IPS-20b (cell line): ENCODE measurements at regions not wholly inside any gene's neighbourhood (a gene's known extent, or its start where the extent isn't known, plus 50 kb on each side); places are given as distances from the start of the nearest gene placed in this dataset.
"Not testable (repeated sequence)": the region's sequence is repeated elsewhere in the genome, so short reads cannot be mapped to it uniquely, and the experiment has no call there.

Source experiments
- H3K27ac ChIP-seq: one replicate; pipeline ENCODE4 v1.5.1; 2013; ENCODE audit warnings: low read length
- H3K27me3 ChIP-seq: 2 replicates; pipeline ENCODE4 v1.6.1; 2013; ENCODE audit warnings: mild to moderate bottlenecking, low read length, inconsistent platforms; ENCODE audit not compliant: insufficient read depth
- H3K36me3 ChIP-seq: 2 replicates; pipeline ENCODE4 v1.6.1; 2013; ENCODE audit warnings: low read depth, mild to moderate bottlenecking, inconsistent platforms, low read length, moderate library complexity; ENCODE audit not compliant: insufficient read depth
- H3K4me1 ChIP-seq: 2 replicates; pipeline ENCODE4 v1.6.1; 2013; ENCODE audit warnings: mild to moderate bottlenecking, control low read depth, inconsistent platforms, low read length, moderate library complexity; ENCODE audit not compliant: insufficient read depth
- H3K4me3 ChIP-seq: 2 replicates; pipeline ENCODE4 v1.5.1; 2013; ENCODE audit warnings: mild to moderate bottlenecking, low read length, inconsistent platforms
- H3K9ac ChIP-seq: 2 replicates; pipeline ENCODE4 v1.6.1; 2013; ENCODE audit warnings: low read depth, mild to moderate bottlenecking, inconsistent platforms, low read length, moderate library complexity
- H3K9me3 ChIP-seq: 2 replicates; pipeline ENCODE4 v1.6.1; 2013; ENCODE audit warnings: mild to moderate bottlenecking, low read depth, low read length, inconsistent platforms; ENCODE audit not compliant: insufficient read depth

GRCh38 chr5:174645677-174646076 lies 78.7 kb upstream of the MSX2 start:
- Histone ChIP-seq H3K9ac (no peak overlapping the region), H3K36me3 (no peaks in the 10 kb centered on the region), H3K4me1 (no peaks in the 10 kb centered on the region), H3K4me3 (no peak overlapping the region), H3K9me3 (no peaks in the 10 kb centered on the region), H3K27ac (no peak overlapping the region), H3K27me3 (no peaks in the 10 kb centered on the region)

DNA sequence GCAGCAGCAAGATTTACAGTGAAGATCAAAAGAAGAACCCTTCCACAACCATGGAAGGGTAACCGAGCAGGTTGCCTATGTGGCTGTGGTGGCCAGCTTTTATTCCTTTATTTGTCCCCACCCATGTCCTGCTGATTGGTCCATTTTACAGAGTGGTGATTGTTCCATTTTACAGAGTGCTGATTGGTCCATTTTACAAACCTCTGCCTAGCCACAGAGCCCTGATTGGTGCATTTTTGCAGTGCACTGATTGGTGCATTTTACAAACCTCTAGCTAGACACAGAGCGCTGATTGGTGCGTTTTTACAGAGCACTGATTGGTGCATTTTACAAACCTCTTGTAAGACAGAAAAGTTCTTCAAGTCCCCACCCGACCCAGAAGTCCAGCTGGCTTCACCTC lies 75.8 kb upstream of the MSX2 start:
- H3K27me3 ChIP-seq, H3K36me3 ChIP-seq: not testable (repeated sequence)

DNA sequence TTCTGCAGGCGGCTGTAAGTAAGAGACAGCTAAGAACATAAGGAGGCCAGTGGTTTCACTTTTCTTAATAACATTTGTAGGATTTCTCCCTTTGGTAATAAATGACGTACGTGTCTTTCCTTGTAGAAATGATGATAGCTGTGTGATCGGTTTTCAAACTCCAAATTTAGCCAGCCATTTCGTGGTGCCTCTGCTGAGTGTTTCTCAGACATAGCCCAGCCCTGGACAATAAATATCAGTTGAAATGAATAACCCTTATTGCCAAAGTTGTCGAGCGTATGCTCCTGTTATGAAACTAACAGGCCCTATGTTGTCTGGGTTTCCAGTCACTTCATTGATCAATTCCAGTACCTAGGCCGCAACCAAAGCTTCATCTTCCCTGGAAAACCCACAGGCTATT lies 75.0 kb upstream of the MSX2 start:
- Histone ChIP-seq H3K27me3 (no peaks in the 10 kb centered on the region), H3K36me3 (no peaks in the 10 kb centered on the region), H3K27ac (no peak overlapping the region), H3K4me3 (no peak overlapping the region), H3K9ac (no peak overlapping the region), H3K9me3 (no peaks in the 10 kb centered on the region), H3K4me1 (no peaks in the 10 kb centered on the region)

More for the DNA sequence above, 75.8 kb upstream of the MSX2 start:
- H3K9me3 ChIP-seq, H3K4me1 ChIP-seq, H3K27ac ChIP-seq, H3K4me3 ChIP-seq, H3K9ac ChIP-seq: not testable (repeated sequence)

DNA sequence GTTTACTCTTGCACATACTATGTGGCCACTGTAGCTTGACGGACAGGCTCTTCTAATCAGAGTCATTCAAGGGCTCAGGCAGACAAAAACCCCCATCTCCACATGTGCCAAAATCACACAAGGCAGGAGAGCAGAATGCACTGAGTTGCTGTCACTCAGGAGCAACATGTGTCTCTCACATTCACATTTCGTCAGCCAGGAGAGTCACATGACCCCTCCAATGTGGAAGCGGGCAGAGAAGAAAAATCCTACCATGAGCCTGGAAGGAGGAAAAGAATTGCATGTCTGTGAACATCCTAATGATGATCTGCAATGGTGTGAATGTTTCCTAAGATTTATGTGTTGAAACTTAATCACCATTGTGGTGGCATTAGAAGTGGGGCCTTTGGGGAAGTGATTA lies 69.9 kb upstream of the MSX2 start:
- H3K9me3 ChIP-seq, result no peaks in the 10 kb centered on the region
- H3K27me3 ChIP-seq, result no peaks in the 10 kb centered on the region
- H3K4me3 ChIP-seq, result no peak overlapping the region
- H3K27ac ChIP-seq, result no peak overlapping the region
- no peaks in the 10 kb centered on the region for H3K4me1 ChIP-seq
- no peaks in the 10 kb centered on the region for H3K36me3 ChIP-seq
- H3K9ac ChIP-seq, result no peak overlapping the region

DNA sequence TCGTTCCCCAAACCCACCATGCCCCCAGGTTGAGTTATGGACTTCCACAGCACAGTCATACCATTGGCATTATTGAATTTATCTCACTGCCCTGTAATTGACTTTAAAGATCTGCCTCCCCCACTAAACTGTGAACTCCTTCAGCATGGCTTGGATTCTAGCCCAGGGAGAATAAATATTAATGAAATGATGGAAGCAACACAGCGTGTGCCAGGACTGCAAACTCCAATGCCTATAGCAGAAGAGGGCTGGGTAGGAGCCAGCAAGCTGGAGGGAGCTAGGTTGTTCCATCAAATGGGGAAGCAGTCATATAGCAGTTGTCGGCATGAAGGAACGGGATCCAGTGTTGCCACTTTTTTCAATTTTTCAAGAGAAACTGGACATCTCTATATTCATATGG lies 69.0 kb upstream of the MSX2 start:
- H3K9ac ChIP-seq, result no peak overlapping the region
- H3K9me3 ChIP-seq, result no peaks in the 10 kb centered on the region
- no peaks in the 10 kb centered on the region for H3K27me3 ChIP-seq
- no peak overlapping the region for H3K27ac ChIP-seq
- H3K36me3 ChIP-seq, result no peaks in the 10 kb centered on the region
- H3K4me1 ChIP-seq, result no peaks in the 10 kb centered on the region
- H3K4me3 ChIP-seq, result no peak overlapping the region

DNA sequence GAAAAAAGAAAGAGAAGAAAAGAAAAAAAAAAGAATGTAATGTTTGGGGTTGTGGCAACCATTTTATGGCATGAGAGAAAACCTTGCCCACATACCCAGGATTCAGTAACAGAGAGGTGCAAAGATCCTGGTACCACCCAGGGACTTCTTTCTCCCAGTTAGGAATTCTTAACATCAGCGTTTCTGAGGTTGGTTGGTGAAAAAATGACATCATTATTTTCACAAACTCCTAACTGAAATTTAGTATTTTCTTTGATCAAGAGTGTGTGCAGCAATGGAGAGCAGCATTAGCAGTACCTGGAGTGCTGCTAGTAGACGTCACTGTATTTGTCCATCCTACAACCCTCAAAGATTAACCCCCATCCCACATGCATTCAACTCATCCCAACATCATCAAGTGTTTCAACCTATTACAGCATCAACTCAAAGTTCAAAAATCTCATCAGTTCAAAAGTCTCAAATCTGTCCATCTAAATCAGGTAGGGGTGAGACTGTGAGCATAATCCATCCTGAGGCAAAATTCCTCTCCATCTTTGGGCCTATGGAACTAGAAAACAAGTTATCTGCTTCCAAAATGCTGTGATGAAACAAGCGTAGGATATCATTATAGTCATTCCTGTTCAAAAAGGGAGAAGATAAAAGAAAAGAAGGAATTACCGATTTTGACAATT lies 60.1 kb upstream of the MSX2 start:
- Histone ChIP-seq H3K27me3 (no peaks in the 10 kb centered on the region), H3K9ac (no peak overlapping the region), H3K4me3 (no peak overlapping the region), H3K4me1 (peaks cover 4% of the 10 kb centered on the region; the same call in 1 of the 2 replicates), H3K9me3 (no peaks in the 10 kb centered on the region), H3K36me3 (no peaks in the 10 kb centered on the region), H3K27ac (no peak overlapping the region)

GRCh38 chr5:174665347-174665746 lies 59.0 kb upstream of the MSX2 start:
- Histone ChIP-seq H3K9me3 (no peaks in the 10 kb centered on the region), H3K27ac (no peak overlapping the region), H3K4me3 (no peak overlapping the region), H3K27me3 (no peaks in the 10 kb centered on the region), H3K36me3 (no peaks in the 10 kb centered on the region), H3K4me1 (peaks cover 4% of the 10 kb centered on the region; the same call in 1 of the 2 replicates), H3K9ac (no peak overlapping the region)

DNA sequence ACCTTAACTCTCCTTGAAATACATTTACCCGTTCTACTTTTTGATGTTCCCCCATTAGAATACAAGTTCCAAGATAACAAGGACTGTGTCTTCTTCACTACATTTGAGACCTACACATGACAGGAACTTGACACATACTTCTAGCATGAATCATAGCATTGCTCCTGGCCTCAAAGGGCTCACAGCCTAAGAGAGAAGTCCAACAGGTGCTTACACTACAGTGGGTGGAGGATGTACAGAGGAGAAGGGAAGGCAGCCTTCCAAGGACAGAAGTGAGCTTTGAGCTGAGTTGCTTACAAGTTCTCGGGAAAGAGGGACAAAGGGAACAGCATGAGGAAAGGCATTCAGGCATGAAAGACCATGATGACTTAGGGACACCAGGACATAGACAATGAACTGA lies 56.9 kb upstream of the MSX2 start:
- H3K4me1 ChIP-seq, result peaks cover 4% of the 10 kb centered on the region; the same call in 1 of the 2 replicates
- H3K27ac ChIP-seq, result no peak overlapping the region
- no peak overlapping the region for H3K4me3 ChIP-seq
- no peaks in the 10 kb centered on the region for H3K9me3 ChIP-seq
- no peaks in the 10 kb centered on the region for H3K36me3 ChIP-seq
- no peaks in the 10 kb centered on the region for H3K27me3 ChIP-seq
- no peak overlapping the region for H3K9ac ChIP-seq

DNA sequence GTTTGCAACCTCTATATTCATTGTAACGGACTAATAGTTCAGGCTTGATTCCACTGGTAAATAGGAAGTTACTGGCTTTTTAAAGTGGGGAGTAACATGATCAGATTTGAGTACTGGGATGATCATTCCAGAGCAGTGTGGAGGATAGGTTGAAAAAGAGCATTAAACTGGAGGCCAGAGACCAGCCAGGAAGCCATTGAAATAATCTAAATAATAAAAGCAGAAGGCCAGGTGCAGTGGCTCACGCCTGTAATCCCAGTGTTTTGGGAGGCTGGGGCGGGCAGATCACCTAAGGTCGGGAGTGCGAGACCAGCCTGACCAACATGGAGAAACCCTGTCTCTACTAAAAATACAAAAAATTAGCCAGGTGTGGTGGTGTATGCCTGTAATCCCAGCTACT lies 56.0 kb upstream of the MSX2 start:
- Histone ChIP-seq H3K9me3 (no peaks in the 10 kb centered on the region), H3K27me3 (no peaks in the 10 kb centered on the region), H3K36me3 (no peaks in the 10 kb centered on the region), H3K9ac (no peak overlapping the region), H3K4me3 (no peak overlapping the region), H3K4me1 (peaks cover 4% of the 10 kb centered on the region; the same call in 1 of the 2 replicates), H3K27ac (no peak overlapping the region)
